Ammon's horn (tissue), 1 donor: ENCODE measurements at regions not wholly inside any gene's neighbourhood (a gene's known extent, or its start where the extent isn't known, plus 50 kb on each side); places are given as distances from the start of the nearest gene placed in this dataset.
"Not testable (repeated sequence)": the region's sequence is repeated elsewhere in the genome, so short reads cannot be mapped to it uniquely, and the experiment has no call there.

Source experiments
- DNase-seq: peaks from one replicate; pipeline ENCODE4 v3.0.0-alpha.2; 2016; ENCODE audit warnings: low spot score

GRCh38 chr3:154662851-154663250, 232.9 kb upstream of the GPR149 start:
- no peak for DNase-seq

DNA sequence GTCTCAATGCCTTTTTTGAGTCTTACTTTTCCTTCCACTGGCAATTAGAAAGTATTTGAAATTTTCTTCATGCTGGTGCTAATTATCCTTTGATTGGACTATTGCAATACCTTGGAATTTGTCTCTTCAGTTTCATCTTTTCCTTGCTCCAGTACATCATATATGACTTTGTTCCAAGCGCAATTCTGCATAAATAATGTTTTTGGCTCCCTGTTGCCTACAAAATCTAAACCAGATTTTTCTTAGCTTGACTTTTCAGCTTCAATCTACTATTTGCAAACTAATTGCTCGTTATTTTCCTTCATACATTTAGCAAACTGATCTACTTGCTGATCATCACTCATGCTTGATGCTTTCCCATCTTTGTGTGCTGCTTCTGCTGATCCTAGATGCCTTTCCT, 230.8 kb upstream of the GPR149 start:
- DNase-seq, result no peak

GRCh38 chr3:154658000-154658399, 228.0 kb upstream of the GPR149 start:
- no peak for DNase-seq

DNA sequence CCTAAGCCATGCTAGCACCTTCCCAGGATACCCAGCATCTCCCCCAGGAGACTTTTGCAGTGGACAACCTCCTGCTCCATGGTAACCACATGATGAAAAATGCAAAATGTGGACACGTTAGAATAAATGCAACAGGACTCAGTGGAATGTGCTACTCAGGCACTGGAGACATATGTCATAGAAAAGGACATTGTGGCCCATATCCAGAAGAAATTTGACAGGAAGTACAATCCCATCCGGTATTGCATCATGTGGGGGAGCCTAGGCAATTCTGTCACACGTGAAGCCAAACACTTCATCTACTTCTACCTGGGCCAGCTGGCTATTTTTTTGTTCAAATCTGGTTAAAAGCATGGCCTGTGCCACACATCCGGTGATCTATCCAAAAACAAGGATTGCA, 227.2 kb upstream of the GPR149 start:
- no peak for DNase-seq

DNA sequence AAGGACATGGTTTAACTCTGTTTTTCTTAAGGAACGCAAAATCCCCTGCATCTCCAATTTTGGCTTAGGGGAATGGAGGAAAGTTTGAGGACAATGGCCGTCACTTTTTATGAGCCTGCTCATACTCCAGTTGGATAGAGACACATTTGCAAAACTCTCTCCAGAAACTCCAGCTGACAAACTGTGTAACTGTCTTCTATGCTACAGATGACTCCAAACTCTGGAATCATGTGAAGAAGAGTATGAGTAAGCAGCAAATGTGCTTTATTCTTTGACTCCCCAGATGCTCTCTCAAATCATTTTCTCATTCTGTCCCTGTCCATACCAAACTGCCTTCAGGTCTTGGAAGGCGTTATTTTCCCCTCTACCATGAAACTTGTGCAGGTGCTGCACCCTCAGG, 226.5 kb upstream of the GPR149 start:
- DNase-seq, result no peak

DNA sequence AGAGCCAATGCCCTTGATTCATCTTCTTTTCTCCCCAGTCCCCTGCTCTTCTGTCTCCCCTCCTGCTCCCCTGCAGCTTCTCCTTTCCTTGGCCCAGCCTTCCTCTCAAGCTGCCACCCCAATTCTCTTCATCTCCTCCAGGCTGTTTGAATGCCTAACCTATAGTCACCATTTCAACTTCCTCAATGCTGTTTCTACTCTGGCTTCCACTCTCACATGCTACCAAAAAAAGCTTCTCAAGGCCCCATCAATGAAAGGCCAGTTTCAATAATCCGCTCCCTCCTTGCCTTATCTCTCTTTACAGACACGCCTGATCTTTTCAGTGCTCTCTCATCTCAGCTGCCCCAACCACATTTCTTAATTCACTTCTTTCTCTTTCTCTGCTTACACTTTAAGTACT, 212.2 kb upstream of the GPR149 start:
- DNase-seq, result no peak

DNA sequence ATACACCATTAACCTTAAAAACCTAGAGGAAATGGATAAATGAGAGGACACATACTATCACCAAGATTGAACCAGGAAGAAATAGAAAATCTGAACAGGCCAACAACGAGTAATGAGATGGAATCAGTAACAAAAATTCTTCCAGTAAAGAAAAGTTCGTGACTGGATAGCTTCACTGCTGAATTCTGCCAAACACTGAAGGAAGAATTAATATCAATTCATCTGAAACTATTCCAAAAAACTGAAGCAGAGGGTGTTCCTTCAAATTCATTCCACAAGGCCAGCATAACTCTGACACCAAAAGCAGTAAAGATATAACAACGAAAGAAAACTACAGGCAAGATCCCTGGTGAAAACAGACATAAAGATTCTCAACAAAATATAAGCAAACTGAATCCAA, 195.8 kb upstream of the GPR149 start:
- DNase-seq, result no peak

DNA sequence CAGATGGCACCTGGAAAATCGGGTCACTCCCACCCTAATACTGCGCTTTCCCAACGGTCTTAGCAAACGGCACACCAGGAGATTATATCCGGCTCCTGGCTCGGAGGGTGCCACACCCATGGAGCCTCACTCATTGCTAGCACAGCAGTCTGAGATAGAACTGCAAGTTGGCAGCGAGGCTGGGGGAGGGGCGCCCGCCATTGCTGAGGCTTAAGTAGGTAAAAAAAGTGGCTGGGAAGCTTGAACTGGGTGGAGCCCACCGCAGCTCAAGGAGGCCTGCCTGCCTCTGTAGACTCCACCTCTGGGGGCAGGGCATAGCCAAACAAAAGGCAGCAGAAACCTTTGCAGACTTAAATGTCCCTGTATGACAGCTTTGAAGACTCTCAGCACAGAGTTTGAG, 189.6 kb upstream of the GPR149 start:
- not testable (repeated sequence) for DNase-seq

- no peak for DNase-seq
Observed at GRCh38 chr3:154616298-154616697, 186.3 kb upstream of the GPR149 start.

GRCh38 chr3:154615471-154615870, 185.5 kb upstream of the GPR149 start:
- DNase-seq, result no peak

DNA sequence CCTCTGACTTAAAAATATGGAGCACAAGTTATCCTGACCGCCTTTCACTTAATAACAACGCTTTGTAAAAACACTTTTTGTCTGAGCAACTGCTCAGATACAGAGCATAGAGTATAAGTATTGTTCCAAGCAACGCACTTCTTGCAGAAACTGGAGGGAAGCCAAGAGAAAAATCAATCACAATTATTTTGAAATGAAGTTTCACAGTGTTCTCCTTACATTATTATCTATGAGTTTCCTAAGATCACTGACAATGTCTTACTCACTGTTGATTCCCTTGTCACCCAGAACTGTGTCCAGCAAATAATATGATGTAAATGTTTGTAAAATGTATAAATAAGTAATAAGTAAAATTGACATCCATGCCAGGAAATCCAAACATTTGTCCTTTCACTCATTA, 184.6 kb upstream of the GPR149 start:
- no peak for DNase-seq

DNA sequence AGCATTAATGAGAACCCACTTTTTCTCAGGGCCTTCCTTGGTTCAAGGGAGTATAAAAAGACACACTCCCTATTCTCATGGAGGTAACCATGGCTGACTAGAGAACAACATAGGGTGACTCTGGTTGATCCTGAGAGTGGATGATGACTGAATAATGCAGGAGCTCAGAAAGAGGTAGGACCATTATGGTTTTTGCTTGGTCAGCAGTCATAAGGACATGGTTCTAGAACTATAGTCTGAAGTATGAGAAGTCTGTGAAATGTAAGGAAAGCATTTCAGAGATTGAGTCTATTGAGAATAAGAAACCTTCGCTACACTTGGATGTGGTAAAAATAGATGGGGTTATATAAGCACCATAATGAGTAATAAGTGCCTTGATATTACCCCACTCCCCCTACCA, 184.1 kb upstream of the GPR149 start:
- DNase-seq, result no peak

DNA sequence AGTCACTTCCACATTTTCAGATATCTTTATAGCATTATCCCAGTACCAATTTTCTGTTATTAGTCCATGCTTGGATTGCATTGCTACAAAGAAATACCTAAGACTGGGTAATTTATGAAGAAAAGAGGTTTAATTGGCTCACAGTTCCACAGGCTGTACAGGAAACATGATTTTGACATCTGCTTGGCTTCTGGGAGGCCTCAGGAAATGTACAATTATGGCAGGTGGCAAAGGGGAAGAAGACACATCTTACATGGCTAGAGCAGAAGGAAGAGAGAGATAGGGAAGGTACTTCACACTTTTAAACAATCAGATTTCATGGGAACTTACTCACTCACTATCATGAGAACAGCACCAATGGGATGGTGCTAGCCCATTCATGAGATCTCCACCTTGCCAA, 172.3 kb upstream of the GPR149 start:
- DNase-seq, result no peak

- DNase-seq, result no peak
Observed at GRCh38 chr3:154598166-154598565, 168.2 kb upstream of the GPR149 start.

DNA sequence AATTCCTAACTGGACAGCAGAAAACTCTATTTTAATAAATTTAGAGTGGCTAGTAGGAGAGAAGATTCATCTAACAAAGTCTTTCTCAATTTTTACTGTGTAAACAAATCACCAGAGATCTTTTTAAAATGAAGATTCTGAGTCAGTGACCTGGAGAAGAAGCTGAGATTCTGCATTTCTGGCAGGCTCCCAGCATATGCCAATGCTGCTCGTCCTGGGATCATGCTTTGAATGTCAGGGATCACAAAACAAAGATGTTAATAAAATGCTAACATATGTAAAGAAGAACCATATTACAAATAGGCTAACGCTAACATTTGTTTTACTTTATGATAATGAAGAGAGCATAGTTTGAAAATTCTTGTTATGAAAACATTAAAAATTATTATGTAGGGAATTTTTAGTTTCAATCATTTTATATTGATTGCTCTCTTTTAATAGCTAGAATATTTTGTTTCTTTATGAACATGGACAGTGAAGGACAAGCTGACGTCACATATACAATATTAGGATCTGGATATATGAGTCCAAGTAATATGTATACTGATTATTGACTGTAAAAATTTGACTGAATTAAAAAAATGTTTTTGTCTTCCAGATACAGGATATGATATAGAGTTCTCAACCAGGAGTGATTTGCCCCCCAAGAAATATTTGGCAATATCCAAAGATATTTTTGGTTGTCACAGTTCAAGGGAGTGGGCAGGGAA, 160.8 kb upstream of the GPR149 start:
- DNase-seq, result no peak

DNA sequence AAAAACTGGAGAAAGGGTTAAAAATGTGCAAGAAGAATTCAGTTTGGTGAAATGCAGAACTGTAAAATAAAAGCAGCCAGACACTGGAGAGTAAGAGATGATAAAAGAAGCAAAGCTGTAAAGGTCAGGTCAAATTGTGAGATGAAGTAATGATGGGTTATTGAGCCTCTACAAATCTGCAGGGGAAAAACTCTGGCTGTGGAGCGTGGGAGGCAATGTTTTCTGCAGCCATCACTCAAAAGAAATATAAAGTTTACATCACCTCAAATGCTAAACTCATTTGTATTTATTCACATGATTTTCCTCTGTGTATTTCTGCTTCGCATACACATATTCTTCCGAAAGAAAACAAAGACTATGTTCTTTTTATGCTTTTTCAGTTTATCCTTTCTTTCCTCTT, 158.8 kb upstream of the GPR149 start:
- DNase-seq, result no peak

DNA sequence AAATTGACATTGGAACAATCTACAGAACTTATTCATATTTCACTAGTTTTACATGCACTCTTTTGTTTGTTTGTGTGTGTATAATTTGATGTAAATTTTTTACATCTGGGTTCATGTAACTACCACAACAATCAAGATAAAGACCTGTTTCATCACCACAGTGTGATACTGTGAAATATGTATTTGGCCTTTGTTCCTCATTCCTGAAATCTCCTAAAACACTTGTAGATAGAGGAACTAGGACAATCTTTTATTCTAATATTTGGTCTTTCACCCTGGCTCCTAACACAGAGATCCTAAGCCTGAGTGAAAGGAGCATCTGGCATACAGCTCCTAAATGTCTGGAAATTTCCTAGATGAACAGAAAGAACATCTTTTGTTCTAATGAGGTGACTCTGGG, 155.0 kb upstream of the GPR149 start:
- DNase-seq, result no peak

DNA sequence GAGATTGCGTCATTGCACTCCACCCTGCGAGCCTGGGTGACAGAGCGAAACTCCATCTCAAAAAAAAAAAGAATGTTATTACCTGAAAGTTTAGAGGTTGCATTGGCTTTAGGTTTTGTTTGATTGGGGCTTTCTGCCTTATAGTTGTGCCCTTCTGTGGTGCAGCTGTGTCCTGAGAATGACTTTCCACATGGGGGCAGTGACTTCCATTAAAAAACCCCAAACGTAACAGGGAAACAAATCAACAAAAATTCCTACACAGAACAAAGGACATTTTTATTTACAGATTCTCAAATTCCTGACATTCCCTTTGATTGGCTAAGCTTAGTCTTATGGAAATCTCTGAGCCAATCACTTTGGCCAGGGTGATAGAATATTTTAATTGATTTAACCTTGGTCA, 154.1 kb upstream of the GPR149 start:
- no peak for DNase-seq

GRCh38 chr3:154583086-154583634, 153.2 kb upstream of the GPR149 start:
- DNase-seq, result no peak

DNA sequence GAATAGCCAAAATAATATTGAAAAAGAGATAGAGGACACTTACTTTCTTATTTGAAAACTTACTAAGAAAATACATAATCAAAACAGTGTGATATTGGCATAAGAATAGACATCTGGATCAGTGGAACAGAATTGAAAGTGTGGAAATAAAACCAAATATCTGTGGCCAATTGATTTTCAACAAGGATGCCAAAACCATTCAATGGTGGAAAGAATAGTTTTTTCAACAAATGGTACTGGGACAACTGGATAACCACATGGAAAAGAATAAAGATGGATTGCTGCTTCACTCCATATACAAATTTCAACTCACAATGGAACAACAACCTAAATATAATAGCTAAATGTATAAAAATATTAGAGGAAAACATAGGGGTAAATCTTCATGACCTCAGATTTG, 152.5 kb upstream of the GPR149 start:
- no peak for DNase-seq

DNA sequence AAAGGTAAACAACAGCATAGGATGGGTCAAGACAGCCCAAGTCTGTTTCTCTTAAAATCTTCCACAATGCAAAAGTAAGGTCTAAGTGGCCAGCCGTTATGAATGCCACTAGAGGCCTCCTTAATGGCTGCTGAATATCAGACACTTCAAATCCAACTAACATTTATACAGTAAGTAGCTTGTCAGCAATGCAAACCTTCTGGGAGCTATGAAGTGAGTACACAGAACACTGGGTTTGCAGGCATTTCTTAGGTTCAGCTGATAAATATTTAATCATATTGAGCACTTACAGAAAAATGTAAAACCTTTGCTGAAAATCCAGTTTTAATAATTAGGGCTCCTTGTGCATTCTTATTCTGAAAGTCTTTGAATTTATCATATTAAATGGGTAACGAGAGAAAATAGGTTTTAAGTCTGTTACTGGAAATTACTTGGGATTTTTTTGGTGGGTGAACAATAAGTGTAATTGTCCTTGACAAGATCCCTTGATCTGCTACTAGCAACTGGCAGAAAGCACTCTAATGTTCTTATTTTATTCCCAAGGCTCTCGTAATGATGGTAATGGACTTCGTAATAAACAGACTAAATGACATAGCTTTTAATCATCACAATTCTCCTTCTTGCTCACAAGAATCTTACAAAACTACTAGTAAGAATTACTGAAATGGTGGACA, 141.7 kb upstream of the GPR149 start:
- no peak for DNase-seq

- no peak for DNase-seq
Observed at GRCh38 chr3:154568064-154568463, 138.1 kb upstream of the GPR149 start.

DNA sequence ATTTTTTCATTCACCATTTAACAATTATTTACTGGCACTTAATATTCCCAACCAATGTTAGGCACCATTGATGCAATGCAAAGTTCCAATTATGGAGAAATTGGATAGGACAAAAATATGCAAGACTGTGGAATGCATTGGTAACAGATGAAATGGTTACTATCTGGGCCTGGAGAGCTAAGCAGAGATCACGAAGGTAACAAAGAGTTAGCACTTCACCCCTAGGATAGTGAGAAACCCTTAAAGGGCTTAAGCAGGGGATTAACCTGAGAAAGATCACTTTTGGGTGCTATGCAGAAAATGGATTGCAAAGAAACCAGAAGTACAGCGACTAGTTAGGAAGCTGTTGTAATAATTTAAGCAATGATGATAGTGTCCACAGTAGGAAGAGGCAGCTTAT, 129.6 kb upstream of the GPR149 start:
- no peak for DNase-seq

DNA sequence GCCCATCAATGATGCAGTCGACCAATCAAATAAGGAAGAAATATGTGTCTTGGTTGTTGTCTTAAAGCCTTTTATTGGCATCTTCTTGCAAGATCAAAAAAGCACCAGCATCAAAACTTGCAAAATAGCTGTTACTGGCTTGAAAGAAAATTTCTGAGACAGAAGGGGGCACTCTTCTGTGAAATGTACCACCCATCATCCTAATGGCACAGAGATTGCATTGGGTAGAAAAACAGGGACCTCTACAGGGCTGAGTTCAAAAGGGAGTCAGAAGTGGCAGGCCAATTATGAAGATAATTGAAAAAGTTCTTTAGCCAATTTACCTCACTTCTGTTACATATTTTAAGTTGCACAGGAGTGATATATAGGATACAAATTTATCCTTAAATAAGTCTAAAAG, 122.3 kb upstream of the GPR149 start:
- no peak for DNase-seq
